ENCODE measurements at regions not wholly inside any gene's neighbourhood (a gene's known extent, or its start where the extent isn't known, plus 50 kb on each side); places are given as distances from the start of the nearest gene placed in this dataset.

- H3K9me3 ChIP-seq (ENCODE audit: control insufficient read depth in 1 of 2, low read length in 2 of 2) = no peaks in the 10 kb centered on the region
- H3K4me1 ChIP-seq (ENCODE audit: insufficient read depth, low read length) = peaks cover 52% of the 10 kb centered on the region
- no peaks in the 10 kb centered on the region for H3K27me3 Mint-ChIP-seq
- no peak overlapping the region for H3K27ac ChIP-seq (ENCODE audit: low read depth, low read length)
- ChIA-PET POLR2A (ENCODE audit: partially characterized antibody) (interaction anchor here (1.0 to 1.6 kb wide), 2 partner anchors 352 to 401 kb away, joined by 3 read pairs; no protein-coding TSS in a partner anchor), CTCF (ENCODE audit: partially characterized antibody) (interaction anchor here (0.7 to 4.2 kb wide), 7 partner anchors 34 to 437 kb away, joined by 3 to 42 read pairs (median 3); no protein-coding TSS in a partner anchor)
- H3K27ac Mint-ChIP-seq = no peak overlapping the region
- intact Hi-C loops (cut with micrococcal nuclease) = no loop called here
- H3K9me3 Mint-ChIP-seq = peaks cover 0 to 2% (median 0%) of the 10 kb centered on the region in 8 donors
- H3K36me3 ChIP-seq (ENCODE audit: insufficient read depth, low read length) = no peaks in the 10 kb centered on the region
- no peak for DNase-seq
- H3K4me1 Mint-ChIP-seq = peaks cover 36 to 66% (median 49%) of the 10 kb centered on the region in 4 donors
- H3K4me3 ChIP-seq (ENCODE audit: low read length in 2 of 2) = no peak overlapping the region
- no peak overlapping the region for H3K4me3 Mint-ChIP-seq
- H3K36me3 Mint-ChIP-seq = peaks cover 0 to 4% of the 10 kb centered on the region in 2 donors
- no peaks in the 10 kb centered on the region for H3K27me3 ChIP-seq (ENCODE audit: insufficient read depth, low read length)
These were observed 340.8 kb upstream of the KLF3 start for GRCh38 chr4:38323141-38323641.

GRCh38 chr4:38324861-38325628, 339.0 kb upstream of the KLF3 start:
- H3K4me3 ChIP-seq (ENCODE audit: low read length in 2 of 2) = no peak overlapping the region
- POLR2A ChIA-PET (ENCODE audit: partially characterized antibody) = interaction anchor here (1.3 kb wide), 1 partner anchor 350 kb away, joined by 3 read pairs; no protein-coding TSS in a partner anchor
- H3K4me1 Mint-ChIP-seq = peaks cover 35 to 66% (median 49%) of the 10 kb centered on the region in 4 donors

GRCh38 chr4:38325629-38325913, 338.4 kb upstream of the KLF3 start:
- H3K9me3 ChIP-seq (ENCODE audit: control insufficient read depth in 1 of 2, low read length in 2 of 2) = no peaks in the 10 kb centered on the region
- H3K36me3 ChIP-seq (ENCODE audit: insufficient read depth, low read length) = no peaks in the 10 kb centered on the region
- ChIA-PET CTCF (ENCODE audit: partially characterized antibody) (interaction anchor here (1.2 to 4.2 kb wide), 2 partner anchors 133 to 350 kb away, joined by 3 to 42 read pairs; no protein-coding TSS in a partner anchor), POLR2A (ENCODE audit: partially characterized antibody) (interaction anchor here (1.0 to 1.3 kb wide), 2 partner anchors 350 to 402 kb away, joined by 3 read pairs; no protein-coding TSS in a partner anchor)
- peaks cover 0 to 4% of the 10 kb centered on the region in 2 donors for H3K36me3 Mint-ChIP-seq
- H3K4me1 ChIP-seq (ENCODE audit: insufficient read depth, low read length) = peaks cover 54% of the 10 kb centered on the region
- no peak overlapping the region for H3K27ac ChIP-seq (ENCODE audit: low read depth, low read length)
- no peaks in the 10 kb centered on the region for H3K27me3 ChIP-seq (ENCODE audit: insufficient read depth, low read length)
- intact Hi-C loops (cut with micrococcal nuclease) = loop anchor here (5.0 kb wide), 1 partner anchor 182 kb away; no protein-coding TSS in a partner anchor
- no peaks in the 10 kb centered on the region for H3K27me3 Mint-ChIP-seq
- peaks cover 40 to 66% (median 47%) of the 10 kb centered on the region in 4 donors for H3K4me1 Mint-ChIP-seq
- H3K27ac Mint-ChIP-seq = peak overlapping the region in 6 of 7 donors; percentile 19 to 83 (median 62)
- H3K4me3 Mint-ChIP-seq = peak overlapping the region in 5 of 8 donors; percentile 2 to 31 (median 18)
- H3K9me3 Mint-ChIP-seq = peaks cover 0 to 2% (median 0%) of the 10 kb centered on the region in 8 donors
- H3K4me3 ChIP-seq (ENCODE audit: low read length in 2 of 2) = no peak overlapping the region
- no peak for DNase-seq

More at GRCh38 chr4:38324861-38325628, 339.0 kb upstream of the KLF3 start:
- no peak overlapping the region for H3K27ac ChIP-seq (ENCODE audit: low read depth, low read length)
- no peaks in the 10 kb centered on the region for H3K27me3 ChIP-seq (ENCODE audit: insufficient read depth, low read length)
- H3K36me3 ChIP-seq (ENCODE audit: insufficient read depth, low read length) = no peaks in the 10 kb centered on the region
- Mint-ChIP-seq H3K27ac (peak overlapping the region in 1 of 7 donors; percentile 47), H3K36me3 (peaks cover 0 to 4% of the 10 kb centered on the region in 2 donors), H3K9me3 (peaks cover 0 to 2% (median 0%) of the 10 kb centered on the region in 8 donors), H3K27me3 (no peaks in the 10 kb centered on the region), H3K4me3 (no peak overlapping the region)
- H3K4me1 ChIP-seq (ENCODE audit: insufficient read depth, low read length) = peaks cover 54% of the 10 kb centered on the region
- DNase-seq = no peak
- intact Hi-C loops (cut with micrococcal nuclease) = loop anchor here (5.0 kb wide), 1 partner anchor 182 kb away; no protein-coding TSS in a partner anchor
- CTCF ChIA-PET (ENCODE audit: partially characterized antibody) = interaction anchor here (1.2 to 4.2 kb wide), 2 partner anchors 133 to 350 kb away, joined by 3 to 42 read pairs; no protein-coding TSS in a partner anchor
- no peaks in the 10 kb centered on the region for H3K9me3 ChIP-seq (ENCODE audit: control insufficient read depth in 1 of 2, low read length in 2 of 2)

GRCh38 chr4:38326499-38326898, 337.5 kb upstream of the KLF3 start:
- Mint-ChIP-seq H3K9me3 (peaks cover 0 to 2% (median 0%) of the 10 kb centered on the region in 8 donors), H3K4me1 (peaks cover 36 to 65% (median 47%) of the 10 kb centered on the region in 4 donors), H3K27me3 (no peaks in the 10 kb centered on the region), H3K4me3 (peak overlapping the region in 1 of 8 donors; percentile 31), H3K36me3 (peaks cover 0 to 4% of the 10 kb centered on the region in 2 donors), H3K27ac (peak overlapping the region in 6 of 7 donors; percentile 18 to 68 (median 26))
- Histone ChIP-seq H3K4me3 (ENCODE audit: low read length in 2 of 2) (no peak overlapping the region), H3K9me3 (ENCODE audit: control insufficient read depth in 1 of 2, low read length in 2 of 2) (no peaks in the 10 kb centered on the region), H3K27me3 (ENCODE audit: insufficient read depth, low read length) (no peaks in the 10 kb centered on the region), H3K36me3 (ENCODE audit: insufficient read depth, low read length) (no peaks in the 10 kb centered on the region), H3K27ac (ENCODE audit: low read depth, low read length) (no peak overlapping the region), H3K4me1 (ENCODE audit: insufficient read depth, low read length) (peaks cover 52% of the 10 kb centered on the region)
- intact Hi-C loops (cut with micrococcal nuclease) = loop anchor here (5.0 kb wide), 1 partner anchor 181 kb away; no protein-coding TSS in a partner anchor
- DNase-seq = no peak
- ChIA-PET POLR2A (ENCODE audit: partially characterized antibody) (interaction anchor here (1.0 kb wide), 1 partner anchor 401 kb away, joined by 3 read pairs; no protein-coding TSS in a partner anchor), CTCF (ENCODE audit: partially characterized antibody) (interaction anchor here (1.0 to 5.9 kb wide), 2 partner anchors 7 to 17 kb away, joined by 3 to 31 read pairs; no protein-coding TSS in a partner anchor)

DNA sequence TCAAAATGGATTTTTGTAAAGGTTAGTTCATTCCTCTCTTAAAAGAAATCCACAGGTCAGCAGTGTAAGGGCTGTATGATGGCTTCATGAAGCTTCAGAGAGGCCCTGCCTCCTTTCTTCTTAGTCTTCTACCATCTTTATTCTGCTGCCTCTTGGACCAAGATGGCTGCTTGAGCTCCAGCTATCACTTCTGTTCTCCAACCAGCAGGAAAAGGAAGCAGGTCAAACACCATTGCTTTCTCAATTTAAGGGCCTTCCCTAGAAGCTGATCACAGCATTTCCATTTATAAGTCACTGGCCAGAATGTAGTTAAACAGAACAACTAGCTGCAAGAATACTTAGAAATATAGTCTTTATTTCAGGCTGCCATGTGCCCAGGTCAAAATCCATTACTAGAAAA, 336.8 kb upstream of the KLF3 start:
- peaks cover 0 to 2% (median 0%) of the 10 kb centered on the region in 8 donors for H3K9me3 Mint-ChIP-seq
- no peak overlapping the region for H3K4me3 ChIP-seq (ENCODE audit: low read length in 2 of 2)
- H3K27ac ChIP-seq (ENCODE audit: low read depth, low read length) = no peak overlapping the region
- no peak for DNase-seq
- intact Hi-C loops (cut with micrococcal nuclease) = loop anchor here (5.0 kb wide), 1 partner anchor 180 kb away; no protein-coding TSS in a partner anchor
- no peaks in the 10 kb centered on the region for H3K36me3 ChIP-seq (ENCODE audit: insufficient read depth, low read length)
- peaks cover 0 to 4% of the 10 kb centered on the region in 2 donors for H3K36me3 Mint-ChIP-seq
- H3K4me3 Mint-ChIP-seq = no peak overlapping the region
- peak overlapping the region in 3 of 7 donors; percentile 47 to 85 (median 68) for H3K27ac Mint-ChIP-seq
- no peaks in the 10 kb centered on the region for H3K9me3 ChIP-seq (ENCODE audit: control insufficient read depth in 1 of 2, low read length in 2 of 2)
- POLR2A ChIA-PET (ENCODE audit: partially characterized antibody) = interaction anchor here (1.0 to 2.3 kb wide), 2 partner anchors 183 to 339 kb away, joined by 4 to 6 read pairs; no protein-coding TSS in a partner anchor
- no peaks in the 10 kb centered on the region for H3K27me3 ChIP-seq (ENCODE audit: insufficient read depth, low read length)
- peaks cover 36 to 65% (median 48%) of the 10 kb centered on the region in 4 donors for H3K4me1 Mint-ChIP-seq
- CTCF ChIA-PET (ENCODE audit: partially characterized antibody) = interaction anchor here (0.7 to 5.9 kb wide), 2 partner anchors 7 to 348 kb away, joined by 3 to 31 read pairs; no protein-coding TSS in a partner anchor
- H3K4me1 ChIP-seq (ENCODE audit: insufficient read depth, low read length) = peaks cover 52% of the 10 kb centered on the region
- H3K27me3 Mint-ChIP-seq = no peaks in the 10 kb centered on the region

DNA sequence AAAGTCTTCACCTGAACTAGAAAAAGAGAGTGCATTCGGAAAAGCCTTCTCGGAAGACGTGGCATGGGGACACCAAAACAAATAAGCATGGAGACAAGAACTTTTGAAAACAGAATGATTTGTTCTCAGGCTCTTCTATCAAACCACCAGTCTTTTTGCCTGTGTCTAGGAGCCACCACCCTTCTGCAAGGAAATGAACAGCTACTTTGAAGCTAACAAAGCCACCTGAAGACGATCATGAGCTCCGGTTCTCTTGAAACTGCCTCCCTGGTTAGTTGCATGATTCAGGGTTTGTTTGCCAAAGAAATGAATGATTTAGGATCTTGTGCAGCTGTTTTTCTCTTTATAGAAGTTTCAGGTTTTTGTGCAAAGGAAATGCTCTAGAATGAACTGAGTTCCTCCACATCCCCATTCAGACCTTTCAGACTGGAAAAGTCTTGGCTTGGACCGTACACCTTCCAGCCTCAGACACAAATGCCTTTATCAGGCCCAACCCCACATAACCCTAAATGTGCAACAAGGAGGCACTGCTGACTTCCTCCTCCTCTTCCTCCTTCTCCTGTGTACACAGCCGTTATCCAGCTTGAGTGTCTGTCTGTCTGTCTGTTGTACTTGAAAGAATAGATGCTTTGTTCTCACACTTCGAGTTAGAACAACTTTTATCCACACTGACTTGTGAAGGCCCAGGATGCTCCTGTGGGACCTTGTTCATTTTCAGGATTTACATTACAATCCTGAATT, 334.8 kb upstream of the KLF3 start:
- Mint-ChIP-seq H3K36me3 (peaks cover 0 to 4% of the 10 kb centered on the region in 2 donors), H3K4me1 (peaks cover 32 to 59% (median 47%) of the 10 kb centered on the region in 4 donors), H3K4me3 (peak overlapping the region; percentile 4 to 66 (median 32)), H3K27ac (peak overlapping the region; percentile 28 to 90 (median 81)), H3K27me3 (no peaks in the 10 kb centered on the region), H3K9me3 (peaks cover 0 to 2% (median 0%) of the 10 kb centered on the region in 8 donors)
- CTCF ChIA-PET (ENCODE audit: partially characterized antibody) = interaction anchor here (1.0 to 5.9 kb wide), 2 partner anchors 9 to 338 kb away, joined by 3 to 31 read pairs; no protein-coding TSS in a partner anchor
- POLR2A ChIA-PET (ENCODE audit: partially characterized antibody) = interaction anchor here (1.0 to 2.3 kb wide), 2 partner anchors 9 to 181 kb away, joined by 5 to 6 read pairs; no protein-coding TSS in a partner anchor
- peak in 4 of 5 donors; percentile 32 to 44 (median 39) for DNase-seq
- Histone ChIP-seq H3K36me3 (ENCODE audit: insufficient read depth, low read length) (no peaks in the 10 kb centered on the region), H3K9me3 (ENCODE audit: control insufficient read depth in 1 of 2, low read length in 2 of 2) (no peaks in the 10 kb centered on the region), H3K27me3 (ENCODE audit: insufficient read depth, low read length) (no peaks in the 10 kb centered on the region), H3K4me1 (ENCODE audit: insufficient read depth, low read length) (peaks cover 52% of the 10 kb centered on the region), H3K4me3 (ENCODE audit: low read length in 2 of 2) (no peak overlapping the region), H3K27ac (ENCODE audit: low read depth, low read length) (no peak overlapping the region)
- intact Hi-C loops (cut with micrococcal nuclease) = loop anchor here (5.0 kb wide), 1 partner anchor 178 kb away; no protein-coding TSS in a partner anchor

Data from CD4-positive, alpha-beta memory T cell (primary cell).